Osteocyte (in vitro differentiated cells): ENCODE measurements at regions not wholly inside any gene's neighbourhood (a gene's known extent, or its start where the extent isn't known, plus 50 kb on each side); places are given as distances from the start of the nearest gene placed in this dataset.

Experiments
- DNase-seq: peaks from one replicate; pipeline ENCODE4 v3.0.0; 2021; ENCODE audit warnings: mixed read lengths; ENCODE audit not compliant: unreplicated experiment; ENCODE audit errors: extremely low spot score
- H3K27ac Mint-ChIP-seq: one replicate; pipeline ENCODE4 v1.8.0; 2021; ENCODE audit warnings: mild to moderate bottlenecking, mixed read lengths; ENCODE audit not compliant: unreplicated experiment
- H3K27me3 Mint-ChIP-seq: one replicate; pipeline ENCODE4 v1.8.0; 2021; ENCODE audit warnings: mixed read lengths; ENCODE audit not compliant: unreplicated experiment
- H3K36me3 Mint-ChIP-seq: one replicate; pipeline ENCODE4 v1.8.0; 2021; ENCODE audit warnings: mixed read lengths; ENCODE audit not compliant: unreplicated experiment
- H3K4me1 Mint-ChIP-seq: one replicate; pipeline ENCODE4 v1.8.0; 2021; ENCODE audit warnings: mixed read lengths; ENCODE audit not compliant: unreplicated experiment
- H3K4me3 Mint-ChIP-seq: one replicate; pipeline ENCODE4 v1.8.0; 2021; ENCODE audit warnings: mild to moderate bottlenecking, moderate library complexity, mixed read lengths; ENCODE audit not compliant: unreplicated experiment
- H3K9me3 Mint-ChIP-seq: one replicate; pipeline ENCODE4 v1.8.0; 2021; ENCODE audit warnings: mixed read lengths; ENCODE audit not compliant: unreplicated experiment
- CTCF ChIP-seq: fragments of 200-600 bp; sonication (generic); IDR thresholded peaks from 2 replicates; pipeline ENCODE4 v1.5.0; 2021; ENCODE audit warnings: antibody characterized with exemption, mild to moderate bottlenecking, moderate library complexity

- H3K27ac Mint-ChIP-seq = no peak overlapping the region
- no peaks in the 10 kb centered on the region for H3K4me1 Mint-ChIP-seq
- DNase-seq = no peak
- no peak for TF ChIP-seq CTCF
- H3K4me3 Mint-ChIP-seq = no peak overlapping the region
- no peaks in the 10 kb centered on the region for H3K27me3 Mint-ChIP-seq
- H3K9me3 Mint-ChIP-seq = no peaks in the 10 kb centered on the region
- no peaks in the 10 kb centered on the region for H3K36me3 Mint-ChIP-seq
Observed at GRCh38 chr11:82546661-82547557, 186.8 kb downstream of the FAM181B start.

GRCh38 chr11:82539669-82540068, 194.0 kb downstream of the FAM181B start:
- Mint-ChIP-seq H3K27ac (no peak overlapping the region), H3K4me3 (no peak overlapping the region), H3K36me3 (no peaks in the 10 kb centered on the region), H3K4me1 (no peaks in the 10 kb centered on the region), H3K27me3 (no peaks in the 10 kb centered on the region), H3K9me3 (no peaks in the 10 kb centered on the region)
- no peak for DNase-seq
- TF ChIP-seq CTCF = no peak

GRCh38 chr11:82536706-82537105, 197.0 kb downstream of the FAM181B start:
- no peak for DNase-seq
- Mint-ChIP-seq H3K27me3 (no peaks in the 10 kb centered on the region), H3K9me3 (no peaks in the 10 kb centered on the region), H3K27ac (no peak overlapping the region), H3K4me1 (no peaks in the 10 kb centered on the region), H3K4me3 (no peak overlapping the region), H3K36me3 (no peaks in the 10 kb centered on the region)
- no peak for TF ChIP-seq CTCF

- DNase-seq = no peak
- Mint-ChIP-seq H3K27ac (no peak overlapping the region), H3K4me1 (no peaks in the 10 kb centered on the region), H3K27me3 (no peaks in the 10 kb centered on the region), H3K9me3 (no peaks in the 10 kb centered on the region), H3K4me3 (no peak overlapping the region), H3K36me3 (no peaks in the 10 kb centered on the region)
- TF ChIP-seq CTCF = no peak
Observed at GRCh38 chr11:82533628-82534327, 199.9 kb downstream of the FAM181B start.

- H3K27me3 Mint-ChIP-seq = peaks cover 4% of the 10 kb centered on the region
- no peak for DNase-seq
- H3K4me1 Mint-ChIP-seq = no peaks in the 10 kb centered on the region
- H3K36me3 Mint-ChIP-seq = no peaks in the 10 kb centered on the region
- no peak for TF ChIP-seq CTCF
- H3K4me3 Mint-ChIP-seq = no peak overlapping the region
- no peak overlapping the region for H3K27ac Mint-ChIP-seq
- H3K9me3 Mint-ChIP-seq = no peaks in the 10 kb centered on the region
Observed at GRCh38 chr11:82529936-82530335, 203.7 kb downstream of the FAM181B start.
